Adipocyte (in vitro differentiated cells): ENCODE measurements at regions not wholly inside any gene's neighbourhood (a gene's known extent, or its start where the extent isn't known, plus 50 kb on each side); places are given as distances from the start of the nearest gene placed in this dataset.

Experiments
- DNase-seq: peaks from one replicate; pipeline ENCODE4 v3.0.0-alpha.2; 2015; ENCODE audit warnings: low read depth
- H3K27me3 ChIP-seq: replicated peaks from 2 replicates; pipeline ENCODE4 v1.7.0; 2013; ENCODE audit warnings: mild to moderate bottlenecking, low read length, moderate library complexity; ENCODE audit not compliant: control insufficient read depth, insufficient read depth
- H3K36me3 ChIP-seq: 2 replicates; pipeline ENCODE4 v1.7.0; 2013; ENCODE audit warnings: low read length, mild to moderate bottlenecking, moderate library complexity; ENCODE audit not compliant: control insufficient read depth, insufficient read depth, severe bottlenecking
- H3K4me1 ChIP-seq: 2 replicates; pipeline ENCODE4 v1.7.0; 2013; ENCODE audit warnings: mild to moderate bottlenecking, low read length, moderate library complexity; ENCODE audit not compliant: control insufficient read depth, insufficient read depth
- H3K4me3 ChIP-seq: 2 replicates; pipeline ENCODE4 v1.7.0; 2013; ENCODE audit warnings: mild to moderate bottlenecking, low read length, moderate library complexity
- H3K9ac ChIP-seq: 2 replicates; pipeline ENCODE4 v1.7.0; 2013; ENCODE audit warnings: mild to moderate bottlenecking, low read length, moderate library complexity
- H3K9me3 ChIP-seq: 2 replicates; pipeline ENCODE4 v1.7.0; 2013; ENCODE audit warnings: mild to moderate bottlenecking, low read length, moderate library complexity; ENCODE audit not compliant: control insufficient read depth

DNA sequence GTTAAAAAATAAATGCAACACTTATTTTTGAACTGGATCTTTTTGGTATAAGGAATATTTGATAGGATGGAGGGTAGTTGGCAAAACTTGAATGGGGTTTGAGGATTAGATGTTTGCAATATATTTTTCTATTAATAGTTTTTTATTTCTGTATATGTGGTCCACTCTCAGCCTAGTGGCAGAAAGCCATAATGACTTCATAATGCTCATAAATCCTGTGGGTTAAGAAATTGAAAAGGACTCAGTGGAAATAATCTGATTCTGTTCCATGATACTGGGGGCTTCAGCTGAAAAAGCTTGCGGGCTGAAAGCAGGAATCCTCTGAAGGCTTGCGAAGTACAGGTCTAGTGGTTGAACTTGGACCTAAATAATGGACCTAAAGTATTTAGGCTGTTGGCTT is 1028.6 kb upstream of the PRMT6 start:
- DNase-seq: no peak
- Histone ChIP-seq H3K4me1 (no peaks in the 10 kb centered on the region), H3K27me3 (no peaks in the 10 kb centered on the region), H3K4me3 (no peak overlapping the region), H3K36me3 (no peaks in the 10 kb centered on the region), H3K9me3 (peaks cover under 1% of the 10 kb centered on the region), H3K9ac (no peak overlapping the region)

DNA sequence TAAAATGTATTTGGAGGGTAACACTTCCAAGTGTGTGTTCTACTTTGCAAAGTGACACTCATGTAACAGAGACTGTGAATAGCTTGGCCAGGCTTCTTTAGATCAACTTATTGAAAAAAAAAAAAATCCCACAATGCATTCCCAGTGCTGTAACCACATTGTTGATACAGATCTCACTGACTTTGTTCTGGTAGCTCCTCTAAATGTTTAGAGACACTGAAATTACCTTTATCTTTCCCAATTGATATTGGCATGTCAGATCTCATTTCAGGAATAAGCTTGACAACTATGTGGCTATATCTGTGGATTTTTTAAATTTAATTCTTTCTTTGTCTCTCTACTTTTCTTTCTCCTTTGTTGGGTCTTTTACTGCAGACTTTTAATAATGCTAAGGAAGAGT is 1018.9 kb upstream of the PRMT6 start:
- H3K4me1 ChIP-seq: no peaks in the 10 kb centered on the region
- no peaks in the 10 kb centered on the region for H3K27me3 ChIP-seq
- no peak overlapping the region for H3K4me3 ChIP-seq
- no peak overlapping the region for H3K9ac ChIP-seq
- H3K9me3 ChIP-seq: peaks cover 37% of the 10 kb centered on the region
- no peak for DNase-seq
- no peaks in the 10 kb centered on the region for H3K36me3 ChIP-seq

DNA sequence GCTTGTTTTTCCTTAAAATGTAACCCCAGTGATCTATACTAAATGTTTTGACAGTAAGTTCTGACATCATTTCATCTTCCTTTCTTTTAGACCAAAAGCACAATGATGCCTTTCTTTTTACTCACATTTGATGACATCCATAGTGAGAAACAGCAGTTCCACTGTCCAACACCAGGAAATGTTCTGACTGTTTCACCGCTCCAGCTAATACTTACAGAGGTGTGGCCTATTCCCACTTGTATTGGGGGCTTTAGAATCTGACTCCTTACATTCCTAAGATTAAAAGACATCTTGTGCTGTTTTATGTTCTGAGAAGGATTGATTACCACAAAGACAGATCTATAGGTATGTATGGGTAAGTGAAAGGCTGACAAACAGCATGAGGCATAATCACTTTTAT is 1018.2 kb upstream of the PRMT6 start:
- H3K4me1 ChIP-seq: no peaks in the 10 kb centered on the region
- no peaks in the 10 kb centered on the region for H3K36me3 ChIP-seq
- H3K4me3 ChIP-seq: no peak overlapping the region
- no peaks in the 10 kb centered on the region for H3K27me3 ChIP-seq
- no peak overlapping the region for H3K9ac ChIP-seq
- DNase-seq: no peak
- peaks cover 34% of the 10 kb centered on the region for H3K9me3 ChIP-seq

GRCh38 chr1:106043971-106044370 is 1012.5 kb upstream of the PRMT6 start:
- Histone ChIP-seq H3K4me1 (no peaks in the 10 kb centered on the region), H3K36me3 (no peaks in the 10 kb centered on the region), H3K9ac (no peak overlapping the region), H3K27me3 (no peaks in the 10 kb centered on the region), H3K4me3 (no peak overlapping the region), H3K9me3 (peaks cover 6% of the 10 kb centered on the region)
- no peak for DNase-seq

DNA sequence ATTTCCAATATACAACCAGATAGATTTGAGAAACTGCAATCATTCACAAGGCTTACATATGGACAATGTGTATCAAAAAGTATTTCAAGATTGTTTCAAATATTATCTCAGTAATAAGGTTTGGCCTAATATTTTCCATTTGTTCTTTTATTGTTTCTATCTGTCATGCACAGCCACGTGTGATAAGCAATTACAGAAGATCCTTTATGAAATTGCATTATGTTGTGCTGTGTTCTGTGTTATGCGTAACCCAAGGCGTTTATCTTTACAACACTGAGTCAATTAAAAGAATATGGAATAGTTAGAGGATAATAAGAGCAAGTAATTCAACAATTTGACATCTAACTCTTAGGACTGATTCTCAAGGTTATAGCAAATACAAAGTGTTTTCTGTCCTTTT is 1009.3 kb upstream of the PRMT6 start:
- DNase-seq: no peak
- Histone ChIP-seq H3K4me1 (no peaks in the 10 kb centered on the region), H3K9ac (no peak overlapping the region), H3K27me3 (no peaks in the 10 kb centered on the region), H3K9me3 (no peaks in the 10 kb centered on the region), H3K36me3 (no peaks in the 10 kb centered on the region), H3K4me3 (no peak overlapping the region)

- DNase-seq: no peak
- H3K9ac ChIP-seq: no peak overlapping the region
- no peaks in the 10 kb centered on the region for H3K4me1 ChIP-seq
- H3K27me3 ChIP-seq: no peaks in the 10 kb centered on the region
- no peaks in the 10 kb centered on the region for H3K9me3 ChIP-seq
- H3K36me3 ChIP-seq: no peaks in the 10 kb centered on the region
- no peak overlapping the region for H3K4me3 ChIP-seq
Measured at GRCh38 chr1:106049595-106049994, 1006.9 kb upstream of the PRMT6 start.

- Histone ChIP-seq H3K9ac (no peak overlapping the region), H3K4me1 (no peaks in the 10 kb centered on the region), H3K4me3 (no peak overlapping the region), H3K9me3 (no peaks in the 10 kb centered on the region), H3K27me3 (no peaks in the 10 kb centered on the region), H3K36me3 (no peaks in the 10 kb centered on the region)
- DNase-seq: no peak
Measured at GRCh38 chr1:106055855-106056254, 1000.6 kb upstream of the PRMT6 start.

GRCh38 chr1:106061586-106062495 is 994.6 kb upstream of the PRMT6 start:
- H3K4me3 ChIP-seq: no peak overlapping the region
- no peaks in the 10 kb centered on the region for H3K27me3 ChIP-seq
- no peaks in the 10 kb centered on the region for H3K4me1 ChIP-seq
- H3K36me3 ChIP-seq: no peaks in the 10 kb centered on the region
- H3K9me3 ChIP-seq: peaks cover 4% of the 10 kb centered on the region
- H3K9ac ChIP-seq: no peak overlapping the region
- no peak for DNase-seq

DNA sequence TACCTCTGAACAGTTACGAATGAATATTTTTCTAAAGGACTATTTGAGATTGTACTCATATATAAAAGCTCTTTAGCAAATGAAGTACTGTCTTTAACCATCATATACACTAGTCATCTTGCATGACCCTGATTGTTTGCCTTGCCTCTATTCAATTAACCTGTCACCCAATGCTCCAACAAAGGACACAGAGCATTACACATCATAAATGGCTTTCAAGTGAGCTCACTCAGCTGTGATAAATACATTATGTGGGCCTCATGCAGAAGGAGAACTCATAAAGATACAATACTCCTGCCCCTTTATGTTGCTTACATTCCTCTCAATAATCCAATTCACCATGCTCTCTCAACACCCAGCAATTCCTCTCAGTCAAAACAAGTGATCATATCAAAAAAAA is 993.0 kb upstream of the PRMT6 start:
- Histone ChIP-seq H3K27me3 (no peaks in the 10 kb centered on the region), H3K4me1 (no peaks in the 10 kb centered on the region), H3K36me3 (no peaks in the 10 kb centered on the region), H3K9ac (no peak overlapping the region), H3K4me3 (no peak overlapping the region), H3K9me3 (peaks cover 4% of the 10 kb centered on the region)
- DNase-seq: no peak

DNA sequence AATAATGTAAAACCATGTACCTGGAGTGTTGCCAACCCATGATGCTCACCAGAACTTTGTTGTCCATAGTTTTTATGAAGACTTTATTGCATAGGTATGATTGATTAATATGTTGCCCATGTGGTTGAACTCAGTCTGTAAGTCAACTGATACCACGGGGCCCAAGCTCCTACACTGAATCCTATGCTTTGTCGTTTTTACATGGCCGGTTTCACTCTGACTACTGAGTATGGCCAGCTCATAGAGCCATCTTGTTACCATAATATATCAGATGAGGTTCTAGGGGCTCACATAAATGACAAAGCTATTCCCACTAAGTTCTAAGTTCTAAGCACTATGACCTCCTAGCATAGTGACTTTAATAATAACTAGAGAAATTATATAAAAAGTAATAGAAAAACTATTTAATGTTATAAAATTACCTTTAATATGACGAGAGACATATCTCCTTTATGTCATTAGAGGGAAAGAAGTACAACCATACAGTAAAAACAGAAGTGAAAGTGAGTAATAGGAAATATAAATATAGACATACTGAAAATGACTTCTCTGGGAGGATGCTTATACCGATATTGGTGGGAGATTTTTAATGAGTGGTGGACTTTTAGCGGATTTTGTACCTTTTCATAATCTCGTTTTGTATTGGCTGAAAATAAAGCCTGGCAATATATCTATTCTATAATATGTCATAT is 983.4 kb upstream of the PRMT6 start:
- DNase-seq: no peak

GRCh38 chr1:106080608-106081325 is 975.7 kb upstream of the PRMT6 start:
- Histone ChIP-seq H3K36me3 (no peaks in the 10 kb centered on the region), H3K27me3 (peaks cover 2% of the 10 kb centered on the region), H3K9ac (no peak overlapping the region), H3K4me1 (no peaks in the 10 kb centered on the region), H3K9me3 (no peaks in the 10 kb centered on the region), H3K4me3 (peak overlapping the region; percentile 59)
- DNase-seq: no peak

More for the DNA sequence above, 983.4 kb upstream of the PRMT6 start:
- Histone ChIP-seq H3K36me3 (no peaks in the 10 kb centered on the region), H3K9ac (no peak overlapping the region), H3K27me3 (no peaks in the 10 kb centered on the region), H3K4me3 (no peak overlapping the region), H3K9me3 (no peaks in the 10 kb centered on the region), H3K4me1 (no peaks in the 10 kb centered on the region)
